GM21390 (cell line): ENCODE measurements at regions not wholly inside any gene's neighbourhood (a gene's known extent, or its start where the extent isn't known, plus 50 kb on each side); places are given as distances from the start of the nearest gene placed in this dataset.

Source experiments
- ATAC-seq: cut with Tn5 transposase; IDR thresholded peaks from one replicate; pipeline ENCODE4 v1.9.1; 2021; ENCODE audit not compliant: unreplicated experiment

DNA sequence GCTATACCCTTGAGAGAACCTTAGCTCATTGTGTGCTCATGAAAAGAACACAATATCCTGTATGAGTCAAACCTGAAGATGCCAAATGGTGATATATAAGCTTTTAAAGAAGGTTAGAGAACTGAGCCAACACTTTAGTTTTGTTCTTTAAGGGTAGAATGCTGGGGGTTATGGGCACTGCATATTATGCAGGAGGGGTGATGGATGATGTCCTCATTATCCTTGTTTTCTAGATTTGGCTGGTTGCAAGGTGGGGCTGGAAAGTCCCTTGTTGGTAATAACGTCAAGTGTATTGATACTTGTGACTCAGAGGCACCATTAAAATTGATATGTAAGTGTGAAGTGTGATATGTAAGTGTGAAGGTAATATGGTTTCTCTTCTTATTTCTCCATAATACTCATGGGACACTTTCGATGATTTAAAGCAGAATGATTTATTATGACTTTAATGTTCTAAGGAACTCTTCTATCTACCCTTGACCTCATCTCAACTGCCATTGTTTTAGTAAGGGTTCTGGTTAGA lies 113.7 kb upstream of the DTNBP1 start:
- ATAC-seq = peak; percentile 71

- ATAC-seq = no peak
Observed at GRCh38 chr6:15775741-15776140, 112.9 kb upstream of the DTNBP1 start.

GRCh38 chr6:15775076-15775634 lies 112.3 kb upstream of the DTNBP1 start:
- no peak for ATAC-seq

GRCh38 chr6:15773806-15774410 lies 111.1 kb upstream of the DTNBP1 start:
- ATAC-seq = no peak

DNA sequence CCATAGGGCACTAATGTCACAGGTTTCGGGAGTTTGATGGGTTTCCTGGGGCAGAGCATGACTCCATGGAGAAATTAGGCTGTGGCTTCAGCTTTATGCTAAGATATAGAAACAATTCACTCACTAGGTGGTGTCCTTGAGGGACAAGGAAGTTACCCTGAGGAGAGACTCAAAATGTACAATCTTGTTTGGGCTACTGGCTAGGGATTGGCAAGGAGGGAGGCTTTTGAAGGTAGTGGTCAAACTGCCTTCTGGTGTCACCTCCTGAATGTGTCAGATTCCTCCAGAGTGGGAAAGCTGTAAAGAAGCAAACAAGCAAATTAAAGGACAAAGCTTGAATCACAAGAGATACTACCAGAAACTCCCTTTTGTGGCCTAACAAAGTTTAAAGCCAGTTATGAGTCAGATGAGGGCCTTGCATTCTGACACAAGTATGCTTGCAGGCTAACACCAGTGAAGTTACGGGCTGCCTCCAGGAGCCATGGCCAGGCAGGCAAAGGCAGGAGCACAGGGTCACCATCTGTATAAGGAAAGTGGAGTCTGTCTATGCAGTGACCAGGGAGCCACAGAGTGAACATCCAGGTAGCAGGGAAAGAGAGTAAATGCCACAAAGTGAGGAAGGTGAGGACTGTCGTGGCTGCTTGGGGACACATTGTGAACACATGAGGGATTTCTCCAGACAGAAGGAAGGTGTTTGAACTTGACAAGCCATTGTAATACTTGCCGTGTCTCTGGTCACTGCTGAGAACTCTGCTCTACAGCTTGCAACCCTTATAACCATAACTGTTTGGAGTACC lies 107.7 kb upstream of the DTNBP1 start:
- peak; percentile 82 for ATAC-seq

DNA sequence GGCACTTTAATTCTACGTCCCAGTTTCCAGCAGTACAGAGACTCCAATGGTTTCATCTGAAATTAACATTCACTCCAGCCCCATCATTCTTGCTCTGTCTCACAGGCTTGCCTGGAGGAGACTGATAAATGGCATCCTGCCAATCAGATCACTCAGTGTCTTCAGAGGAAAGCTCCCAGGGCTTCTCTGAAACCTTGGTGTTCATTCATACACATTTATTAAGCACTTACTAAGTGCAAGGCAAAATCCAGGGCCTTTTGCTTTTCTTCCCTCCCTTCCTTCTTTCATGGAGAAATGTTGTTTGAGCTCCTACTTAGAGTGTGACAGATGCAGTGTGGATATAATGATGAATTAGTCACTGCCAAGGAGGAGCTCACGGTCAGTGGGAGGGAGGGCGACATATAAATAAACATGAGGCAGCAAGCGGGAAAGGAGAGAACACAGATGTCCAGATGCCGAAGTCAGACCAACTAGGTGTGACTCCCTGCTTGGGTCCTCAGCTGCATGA lies 106.7 kb upstream of the DTNBP1 start:
- ATAC-seq = no peak

GRCh38 chr6:15768999-15769398 lies 106.2 kb upstream of the DTNBP1 start:
- no peak for ATAC-seq

GRCh38 chr6:15763837-15764236 lies 101.0 kb upstream of the DTNBP1 start:
- ATAC-seq = no peak

- ATAC-seq = no peak
Observed at GRCh38 chr6:15763364-15763763, 100.5 kb upstream of the DTNBP1 start.

GRCh38 chr6:15761045-15761502 lies 98.2 kb upstream of the DTNBP1 start:
- no peak for ATAC-seq

- ATAC-seq = no peak
Observed at GRCh38 chr6:15758631-15759215, 95.9 kb upstream of the DTNBP1 start.

DNA sequence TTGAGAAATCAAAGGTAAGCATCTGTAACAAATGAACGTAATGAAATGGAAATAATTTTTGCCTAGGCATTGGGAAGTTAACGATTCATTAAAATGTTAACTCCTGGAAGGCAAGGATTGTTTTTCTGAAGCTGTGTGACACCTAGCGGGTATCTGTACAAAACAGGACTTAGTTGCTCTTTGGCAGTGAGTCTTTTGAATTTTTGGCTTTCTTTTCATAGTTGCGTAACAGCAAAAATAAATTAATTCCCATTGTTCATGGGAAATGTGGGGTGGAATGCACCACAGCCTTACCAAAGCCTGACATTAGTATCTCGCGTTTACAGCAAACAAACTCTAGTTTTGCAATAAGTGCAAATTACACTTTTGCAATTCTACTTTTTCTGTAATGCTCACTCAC lies 92.7 kb upstream of the DTNBP1 start:
- ATAC-seq = no peak

GRCh38 chr6:15754706-15755079 lies 91.9 kb upstream of the DTNBP1 start:
- ATAC-seq = no peak

DNA sequence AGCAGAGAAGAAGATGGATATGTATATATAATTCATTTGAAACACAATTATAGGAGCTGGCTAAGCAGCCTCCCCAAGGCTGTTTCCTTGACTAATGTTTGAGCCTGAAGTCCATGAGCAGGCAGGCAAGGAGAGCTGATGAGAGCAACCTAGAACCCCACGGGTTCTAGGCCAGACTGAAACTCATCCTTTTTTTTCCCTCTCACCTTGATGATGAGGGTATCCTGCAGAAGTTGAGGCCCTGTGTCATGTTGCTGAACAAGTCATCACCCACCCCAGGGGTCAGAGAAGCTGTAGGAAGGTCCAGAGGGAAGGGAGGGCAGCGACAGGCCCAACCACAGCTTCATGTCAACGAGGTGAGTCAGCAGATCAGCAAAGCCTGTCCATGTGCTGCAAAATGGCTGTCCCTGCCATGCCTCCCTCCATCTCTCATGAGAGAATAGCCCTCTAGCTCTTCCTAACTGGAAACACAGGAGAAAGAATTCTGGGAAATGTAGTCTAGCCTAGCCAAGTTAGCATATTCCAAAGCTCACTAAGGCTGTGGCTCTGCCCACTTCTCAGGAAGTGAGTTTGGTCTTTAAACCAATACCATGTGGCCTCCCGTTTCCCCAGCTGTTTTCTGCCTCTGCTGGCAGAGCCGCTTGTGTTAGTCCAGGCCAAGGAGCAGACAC lies 91.3 kb upstream of the DTNBP1 start:
- ATAC-seq = no peak

DNA sequence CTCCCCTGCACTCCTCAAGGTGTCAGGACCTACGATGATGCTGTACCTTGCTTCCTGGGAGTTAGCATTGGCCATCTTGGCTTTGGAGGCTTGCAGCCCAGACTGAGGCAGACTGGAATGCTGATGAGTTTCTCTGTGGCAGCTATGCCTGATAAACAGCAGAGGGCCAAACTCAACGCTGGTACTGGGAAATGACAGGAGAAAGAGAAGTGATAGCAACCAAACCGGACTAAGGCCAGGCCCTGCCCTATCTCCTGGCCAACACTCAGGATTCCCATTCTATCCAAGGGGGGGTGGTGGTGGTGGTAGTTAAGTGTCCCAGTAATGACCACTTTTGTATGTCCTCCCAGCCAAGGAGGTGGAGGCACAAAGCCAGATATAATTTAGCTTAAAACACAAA lies 90.0 kb upstream of the DTNBP1 start:
- ATAC-seq = no peak

GRCh38 chr6:15751721-15752350 lies 89.0 kb upstream of the DTNBP1 start:
- ATAC-seq = no peak

DNA sequence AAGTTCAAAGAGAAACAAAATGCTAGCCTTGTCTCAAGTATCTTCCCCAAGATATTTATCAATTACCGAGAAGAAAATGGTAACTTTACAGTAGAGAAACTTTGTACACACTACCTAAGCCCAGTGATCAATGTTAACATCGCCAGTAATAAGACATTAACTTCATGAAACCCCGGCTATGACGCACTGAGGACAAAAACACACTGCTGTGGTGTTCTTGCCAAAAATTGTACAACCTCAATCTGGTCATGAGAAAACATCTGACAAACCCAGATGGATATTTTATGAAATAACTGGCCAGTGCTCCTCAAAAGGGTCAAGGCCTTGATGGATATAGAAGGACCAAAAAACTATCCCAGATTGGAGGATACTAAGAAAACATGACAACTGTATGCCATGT lies 85.5 kb upstream of the DTNBP1 start:
- no peak for ATAC-seq

GRCh38 chr6:15747354-15747883 lies 84.6 kb upstream of the DTNBP1 start:
- ATAC-seq = no peak

GRCh38 chr6:15745781-15746180 lies 83.0 kb upstream of the DTNBP1 start:
- ATAC-seq = no peak

GRCh38 chr6:15744818-15745402 lies 82.1 kb upstream of the DTNBP1 start:
- no peak for ATAC-seq
